ENCODE measurements at regions not wholly inside any gene's neighbourhood (a gene's known extent, or its start where the extent isn't known, plus 50 kb on each side); places are given as distances from the start of the nearest gene placed in this dataset.

DNA sequence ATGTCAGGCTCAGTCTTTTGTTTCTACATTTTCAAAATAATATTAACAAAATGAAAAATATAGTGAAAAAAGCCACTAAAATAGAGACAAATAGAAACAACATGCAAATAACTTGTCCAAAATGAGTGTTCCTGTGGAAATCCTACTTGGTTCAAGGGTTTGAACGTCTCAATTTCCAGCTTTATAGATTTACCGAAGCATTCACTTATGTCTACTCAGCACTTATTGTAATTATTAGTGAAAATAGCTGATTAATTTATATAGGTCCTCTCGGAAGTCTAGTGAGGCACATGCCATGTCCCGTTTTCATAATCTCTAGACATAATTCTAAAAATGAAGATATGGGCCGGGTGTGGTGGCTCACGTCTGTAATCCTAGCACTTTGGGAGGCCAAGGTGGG, 99.9 kb upstream of the NFIB start (continued):
- TF ChIP-seq ZBTB33 (IDR thresholded peaks at IDR 0.05; ENCODE audit: borderline replicate concordance, low read depth) (no peak), RFX5 (IDR thresholded peaks at IDR 0.05; ENCODE audit: low read length) (no peak), SIN3A (IDR thresholded peaks at IDR 0.05; ENCODE audit: borderline replicate concordance, low read depth, low read length) (no peak), FOXM1 (IDR thresholded peaks at IDR 0.05; ENCODE audit: low read depth) (no peak)
- TF ChIP-seq, protein P1, sequence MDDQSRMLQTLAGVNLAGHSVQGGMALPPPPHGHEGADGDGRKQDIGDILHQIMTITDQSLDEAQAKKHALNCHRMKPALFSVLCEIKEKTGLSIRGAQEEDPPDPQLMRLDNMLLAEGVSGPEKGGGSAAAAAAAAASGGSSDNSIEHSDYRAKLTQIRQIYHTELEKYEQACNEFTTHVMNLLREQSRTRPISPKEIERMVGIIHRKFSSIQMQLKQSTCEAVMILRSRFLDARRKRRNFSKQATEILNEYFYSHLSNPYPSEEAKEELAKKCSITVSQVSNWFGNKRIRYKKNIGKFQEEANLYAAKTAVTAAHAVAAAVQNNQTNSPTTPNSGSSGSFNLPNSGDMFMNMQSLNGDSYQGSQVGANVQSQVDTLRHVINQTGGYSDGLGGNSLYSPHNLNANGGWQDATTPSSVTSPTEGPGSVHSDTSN (IDR thresholded peaks at IDR 0.05), result no peak

GRCh38 chr9:14412775-14413174, 98.8 kb upstream of the NFIB start:
- Histone ChIP-seq H3K9ac (no peak overlapping the region), H3K27ac (ENCODE audit: low read depth in 2 of 2, low read length in 1 of 2) (no peak overlapping the region), H3K79me2 (ENCODE audit: insufficient read depth) (no peaks in the 10 kb centered on the region), H3K4me3 (ENCODE audit: low read depth in 2 of 2, low read length in 1 of 2) (no peak overlapping the region), H4K20me1 (ENCODE audit: insufficient read depth) (no peaks in the 10 kb centered on the region), H3K4me2 (no peak overlapping the region), H3F3A (replicated peaks; ENCODE audit: insufficient read depth) (no peaks in the 10 kb centered on the region), H3K27me3 (ENCODE audit: insufficient read depth) (no peaks in the 10 kb centered on the region), H3K36me3 (replicated peaks in 1 of 2; ENCODE audit: control insufficient read depth in 1 of 2, insufficient read depth in 2 of 2, low read length in 1 of 2) (no peaks in the 10 kb centered on the region), H2AFZ (ENCODE audit: low read depth) (no peak overlapping the region), H3K9me2 (no peaks in the 10 kb centered on the region), H3K9me3 (no peaks in the 10 kb centered on the region), H3K4me1 (ENCODE audit: control insufficient read depth in 1 of 2, insufficient read depth in 2 of 2, low read depth in 1 of 2, low read length in 1 of 2) (peaks cover 0 to 6% of the 10 kb centered on the region in 2 experiments; a peak in 2 of 4 replicates)
- DNase-seq, result no peak
- ChIA-PET POLR2A (no interaction called here), CTCF (interaction anchor here (0.9 to 2.4 kb wide), 6 partner anchors 10 to 984 kb away, joined by 3 to 9 read pairs (median 4); no protein-coding TSS in a partner anchor)
- TF ChIP-seq, protein P1 (IDR thresholded peaks at IDR 0.05), result no peak
- TF ChIP-seq SIN3A (IDR thresholded peaks at IDR 0.05; ENCODE audit: borderline replicate concordance, low read depth, low read length) (no peak), ZBTB33 (IDR thresholded peaks at IDR 0.05; ENCODE audit: borderline replicate concordance, low read depth) (no peak), NFIC (IDR thresholded peaks at IDR 0.05; ENCODE audit: borderline replicate concordance) (no peak), FOXM1 (IDR thresholded peaks at IDR 0.05; ENCODE audit: low read depth) (no peak)
- 85% methylated on average over 2 of the region's 2 CpGs for WGBS (ENCODE audit: low lambda C conversion rate)

DNA sequence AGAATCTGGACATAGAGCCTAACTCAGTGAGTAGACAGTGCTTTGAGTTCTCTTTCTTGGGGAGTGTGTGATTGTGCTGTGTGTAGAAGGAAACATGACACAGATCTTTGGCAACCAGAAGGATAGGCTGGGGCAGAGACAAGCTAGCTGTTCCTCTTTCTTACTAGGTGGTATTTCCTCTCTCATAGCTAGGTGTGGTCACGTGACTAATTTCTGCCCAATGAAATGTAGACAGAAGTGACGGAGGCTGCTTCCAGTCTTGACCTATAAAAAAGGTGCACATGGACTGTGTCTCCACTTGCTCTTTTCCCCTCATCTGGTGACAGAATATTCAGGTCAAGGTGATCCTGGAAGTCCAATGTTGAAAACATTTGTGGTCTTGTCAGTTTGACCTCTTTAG, 92.5 kb upstream of the NFIB start:
- H3K9ac ChIP-seq, result no peak overlapping the region
- H3K36me3 ChIP-seq (replicated peaks in 1 of 2; ENCODE audit: control insufficient read depth in 1 of 2, insufficient read depth in 2 of 2, low read length in 1 of 2), result no peaks in the 10 kb centered on the region
- no peak overlapping the region for H3K4me3 ChIP-seq (ENCODE audit: low read depth in 2 of 2, low read length in 1 of 2)
- no peak for TF ChIP-seq MXI1 (IDR thresholded peaks at IDR 0.05; ENCODE audit: low read depth, low read length)
- H3K9me2 ChIP-seq, result no peaks in the 10 kb centered on the region
- H3K27me3 ChIP-seq (ENCODE audit: insufficient read depth), result no peaks in the 10 kb centered on the region
- no peaks in the 10 kb centered on the region for H3K9me3 ChIP-seq
- POLR2A ChIA-PET, result no interaction called here
- CTCF ChIA-PET, result interaction anchor here (0.8 to 1.4 kb wide), 2 partner anchors 10 to 12 kb away, joined by 3 to 4 read pairs; no protein-coding TSS in a partner anchor
- H4K20me1 ChIP-seq (ENCODE audit: insufficient read depth), result no peaks in the 10 kb centered on the region
- no peak overlapping the region for H2AFZ ChIP-seq (ENCODE audit: low read depth)
- H3K79me2 ChIP-seq (ENCODE audit: insufficient read depth), result no peaks in the 10 kb centered on the region
- no peak overlapping the region for H3K4me2 ChIP-seq
- DNase-seq, result no peak
- H3F3A ChIP-seq (replicated peaks; ENCODE audit: insufficient read depth), result no peaks in the 10 kb centered on the region
- H3K27ac ChIP-seq (ENCODE audit: low read depth in 2 of 2, low read length in 1 of 2), result no peak overlapping the region
- WGBS (ENCODE audit: low lambda C conversion rate), result 94% methylated on average over 2 of the region's 2 CpGs
- H3K4me1 ChIP-seq (ENCODE audit: control insufficient read depth in 1 of 2, insufficient read depth in 2 of 2, low read depth in 1 of 2, low read length in 1 of 2), result peaks cover 0 to 6% of the 10 kb centered on the region in 2 experiments; a peak in 2 of 4 replicates
